Activated CD8-positive, alpha-beta memory T cell treated with anti-CD3 and anti-CD28 coated beads, Interleukin-2, amount 10 ng/mL, durations not matched to agents 7 days and 5 days (primary cell): ENCODE measurements at regions not wholly inside any gene's neighbourhood (a gene's known extent, or its start where the extent isn't known, plus 50 kb on each side); places are given as distances from the start of the nearest gene placed in this dataset.

ENCODE experiments used
- ATAC-seq: fragments of 150-1000 bp; cut with Tn5 transposase; one replicate; pipeline ENCODE4 v1.10.0; 2021; ENCODE audit warnings: moderate library complexity
- CTCF ChIA-PET: fragments of 350-600 bp; sonication (Branson Sonifier 250); formaldehyde crosslinking; loops from one replicate; lab custom pipeline; 2021; ENCODE audit warnings: antibody characterized with exemption; lab: Charles Lee
- DNase-seq: peaks from one replicate; pipeline ENCODE4 v3.0.0-alpha.2; 2020
- H3K27ac Mint-ChIP-seq: one replicate; pipeline ENCODE4 v1.8.0; 2021; ENCODE audit warnings: mild to moderate bottlenecking, mixed read lengths
- H3K27me3 Mint-ChIP-seq: one replicate; pipeline ENCODE4 v1.8.0; 2021; ENCODE audit warnings: mixed read lengths
- H3K36me3 Mint-ChIP-seq: one replicate; pipeline ENCODE4 v1.8.0; 2021; ENCODE audit warnings: mild to moderate bottlenecking, mixed read lengths
- H3K4me1 Mint-ChIP-seq: one replicate; pipeline ENCODE4 v1.8.0; 2021; ENCODE audit warnings: mixed read lengths
- H3K4me3 Mint-ChIP-seq: one replicate; pipeline ENCODE4 v1.8.0; 2021; ENCODE audit warnings: mild to moderate bottlenecking, moderate library complexity, mixed read lengths
- H3K9me3 Mint-ChIP-seq: one replicate; pipeline ENCODE4 v1.8.0; 2022; ENCODE audit warnings: low read depth, mixed read lengths

DNA sequence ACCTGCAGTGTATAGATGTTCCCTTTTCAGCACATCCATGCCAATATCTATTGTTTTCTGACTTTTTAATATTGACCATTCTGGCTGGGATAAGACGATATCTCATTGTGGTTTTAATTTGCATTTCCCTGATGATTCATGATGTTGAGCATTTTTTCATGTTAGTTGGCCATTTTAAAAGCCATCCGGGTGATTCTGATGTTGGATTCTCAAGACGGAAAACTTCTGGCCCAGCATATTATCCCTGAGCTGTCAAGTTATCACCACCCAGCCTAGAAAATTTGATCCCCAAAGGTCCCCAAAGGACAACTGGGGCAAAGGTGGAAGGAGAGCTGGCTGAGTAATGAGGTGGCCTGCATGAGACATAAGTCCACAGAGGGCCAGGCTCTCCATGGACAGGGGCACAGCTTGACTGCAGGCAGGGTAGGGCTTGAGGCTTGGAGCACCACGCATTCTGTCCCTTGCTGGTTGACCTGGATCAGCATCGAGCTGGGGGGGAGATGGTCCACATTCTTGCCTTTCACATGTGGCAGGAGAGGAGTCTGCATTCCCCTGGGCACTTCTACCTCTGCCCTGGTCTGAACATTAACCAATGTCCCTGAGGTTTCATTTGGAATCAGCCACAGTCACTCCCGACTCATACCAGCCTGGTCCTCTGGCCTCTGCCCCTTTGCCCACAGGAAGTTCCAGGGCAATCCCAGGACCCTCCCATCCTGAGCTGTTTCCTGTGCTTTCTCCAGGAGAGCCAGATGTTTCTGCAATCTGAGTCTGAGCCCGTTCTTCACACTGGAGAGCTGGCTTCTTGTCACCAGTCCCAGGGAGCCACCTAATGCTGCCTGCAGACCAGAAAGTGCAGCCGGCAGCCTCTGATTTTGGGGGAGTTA is 69.2 kb downstream of the ISG20 start:
- no peaks in the 10 kb centered on the region for H3K36me3 Mint-ChIP-seq
- ATAC-seq (no peak), DNase-seq (no peak)
- H3K9me3 Mint-ChIP-seq, result no peaks in the 10 kb centered on the region
- peaks cover 7% of the 10 kb centered on the region for H3K4me1 Mint-ChIP-seq
- CTCF ChIA-PET, result interaction anchor here (1.3 kb wide), 1 partner anchor 83 kb away, joined by 4 read pairs; no protein-coding TSS in a partner anchor
- peaks cover 57% of the 10 kb centered on the region for H3K27me3 Mint-ChIP-seq
- no peak overlapping the region for H3K27ac Mint-ChIP-seq
- H3K4me3 Mint-ChIP-seq, result no peak overlapping the region

DNA sequence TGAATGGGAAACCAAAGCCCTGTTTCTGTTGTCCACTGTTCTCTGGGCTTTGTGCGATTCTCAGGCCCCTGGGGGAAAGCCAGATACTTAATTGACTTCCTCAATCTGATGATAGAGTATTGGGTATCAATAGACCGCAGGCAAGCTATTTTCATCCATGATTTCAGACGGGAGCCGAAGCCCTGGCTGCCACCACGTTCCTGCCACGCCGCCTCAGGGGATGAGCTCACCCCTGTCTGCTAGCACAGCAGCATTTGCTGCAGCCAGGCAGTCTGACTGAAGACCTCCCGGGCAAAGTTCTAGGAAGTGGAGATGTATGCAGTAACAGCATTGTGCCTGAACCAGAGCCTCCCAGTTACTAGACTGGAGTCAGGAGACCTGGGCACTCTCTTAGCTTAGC is 69.8 kb downstream of the ISG20 start:
- DNase-seq (no peak), ATAC-seq (no peak)
- peaks cover 55% of the 10 kb centered on the region for H3K27me3 Mint-ChIP-seq
- peaks cover 7% of the 10 kb centered on the region for H3K4me1 Mint-ChIP-seq
- H3K4me3 Mint-ChIP-seq, result no peak overlapping the region
- no peaks in the 10 kb centered on the region for H3K36me3 Mint-ChIP-seq
- no peaks in the 10 kb centered on the region for H3K9me3 Mint-ChIP-seq
- no peak overlapping the region for H3K27ac Mint-ChIP-seq
- CTCF ChIA-PET, result interaction anchor here (1.3 kb wide), 1 partner anchor 84 kb away, joined by 4 read pairs; no protein-coding TSS in a partner anchor

DNA sequence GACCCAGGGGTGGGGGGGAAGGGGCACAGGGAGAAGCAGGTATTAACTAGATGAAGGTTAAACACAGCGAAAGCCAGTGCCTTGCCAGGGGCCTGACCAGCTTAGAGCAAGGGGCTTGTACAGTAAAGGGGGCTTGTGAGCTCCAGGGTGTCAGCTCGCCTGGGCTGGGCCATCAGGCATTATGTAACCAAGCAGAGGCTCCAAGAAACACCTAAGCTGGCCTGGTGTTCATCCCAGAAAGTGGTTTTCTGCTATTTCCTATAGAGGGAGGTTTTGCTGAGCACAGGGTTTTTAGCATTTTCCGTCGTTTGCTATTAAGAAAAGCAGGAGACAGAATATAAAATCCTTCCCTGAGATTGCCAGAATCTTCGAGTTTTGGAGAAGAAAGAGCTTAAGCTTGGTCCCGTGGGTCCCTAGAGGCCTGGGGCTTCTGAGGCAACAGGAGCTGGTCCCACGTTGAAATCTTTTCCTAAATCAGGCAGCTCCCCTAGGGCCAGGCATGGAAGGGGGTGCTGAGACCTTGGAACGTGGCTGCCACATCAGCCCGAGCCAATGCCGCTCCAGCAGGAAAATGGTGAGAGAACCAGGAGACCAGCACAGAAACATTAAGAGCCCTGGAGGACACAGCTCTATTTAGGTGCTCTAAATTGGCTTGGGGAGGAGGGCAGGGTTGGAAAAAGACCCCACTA is 71.4 kb downstream of the ISG20 start:
- H3K4me3 Mint-ChIP-seq, result no peak overlapping the region
- no peak for DNase-seq
- no peaks in the 10 kb centered on the region for H3K36me3 Mint-ChIP-seq
- no peak overlapping the region for H3K27ac Mint-ChIP-seq
- H3K27me3 Mint-ChIP-seq, result peaks cover 45% of the 10 kb centered on the region
- CTCF ChIA-PET, result interaction anchor here (0.6 kb wide), 1 partner anchor 41 kb away, joined by 3 read pairs; no protein-coding TSS in a partner anchor
- H3K9me3 Mint-ChIP-seq, result no peaks in the 10 kb centered on the region
- no peak for ATAC-seq
- H3K4me1 Mint-ChIP-seq, result peaks cover 3% of the 10 kb centered on the region

DNA sequence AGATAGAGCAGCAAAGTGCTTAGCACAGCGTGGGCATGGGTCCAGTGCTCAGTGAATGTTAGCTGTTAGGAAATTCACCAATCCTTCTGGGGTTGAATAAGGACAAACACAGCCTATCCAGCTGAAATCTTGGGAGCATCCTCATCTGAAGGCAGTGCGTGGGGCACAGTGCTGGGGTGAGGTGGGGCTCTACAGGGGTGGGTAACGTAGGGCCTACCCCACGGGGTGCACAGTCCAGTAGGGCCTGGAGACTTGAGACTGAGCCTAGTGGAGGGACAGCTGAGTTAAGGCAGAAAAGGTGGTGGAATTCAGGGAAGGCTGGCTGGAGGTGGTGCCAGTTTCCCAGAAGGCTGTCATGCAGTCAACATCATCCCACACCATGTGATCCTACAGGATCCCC is 73.0 kb downstream of the ISG20 start:
- Mint-ChIP-seq H3K36me3 (no peaks in the 10 kb centered on the region), H3K9me3 (no peaks in the 10 kb centered on the region), H3K27ac (no peak overlapping the region), H3K4me1 (no peaks in the 10 kb centered on the region), H3K27me3 (peaks cover 34% of the 10 kb centered on the region), H3K4me3 (no peak overlapping the region)
- ATAC-seq (no peak), DNase-seq (no peak)
- CTCF ChIA-PET, result no interaction called here

DNA sequence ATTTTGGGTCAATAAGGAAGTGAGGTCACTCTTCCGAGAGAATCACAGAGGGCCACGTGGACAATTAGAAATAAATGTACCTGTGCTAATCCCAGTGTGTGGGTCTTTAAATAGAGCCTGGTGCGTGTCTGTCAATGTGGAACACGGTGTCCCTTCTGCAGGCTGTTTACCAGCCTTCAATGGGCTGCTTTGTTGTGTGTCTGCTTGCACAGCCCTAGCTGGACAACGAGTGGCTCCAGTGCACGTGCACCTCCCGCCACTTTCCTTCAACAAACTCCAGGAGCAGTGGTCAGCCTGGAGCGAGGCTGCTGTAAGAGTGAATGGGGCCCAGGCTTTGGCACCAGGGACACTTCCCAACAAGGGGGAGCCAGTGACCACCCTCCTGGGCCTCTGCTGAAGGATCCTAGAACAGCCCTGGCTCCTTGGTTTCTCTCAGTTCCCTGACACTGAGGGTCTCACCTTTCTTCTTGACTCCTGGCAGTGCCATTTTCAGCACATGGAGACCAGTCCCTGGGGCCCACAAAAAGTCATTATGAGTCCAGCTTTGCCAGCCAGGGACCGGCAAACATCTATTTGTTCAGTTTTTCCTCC is 76.1 kb downstream of the ISG20 start:
- H3K36me3 Mint-ChIP-seq, result no peaks in the 10 kb centered on the region
- no peak overlapping the region for H3K27ac Mint-ChIP-seq
- ATAC-seq, result no peak
- CTCF ChIA-PET, result no interaction called here
- no peak overlapping the region for H3K4me3 Mint-ChIP-seq
- H3K9me3 Mint-ChIP-seq, result no peaks in the 10 kb centered on the region
- no peaks in the 10 kb centered on the region for H3K4me1 Mint-ChIP-seq
- DNase-seq, result no peak
- peaks cover 16% of the 10 kb centered on the region for H3K27me3 Mint-ChIP-seq

DNA sequence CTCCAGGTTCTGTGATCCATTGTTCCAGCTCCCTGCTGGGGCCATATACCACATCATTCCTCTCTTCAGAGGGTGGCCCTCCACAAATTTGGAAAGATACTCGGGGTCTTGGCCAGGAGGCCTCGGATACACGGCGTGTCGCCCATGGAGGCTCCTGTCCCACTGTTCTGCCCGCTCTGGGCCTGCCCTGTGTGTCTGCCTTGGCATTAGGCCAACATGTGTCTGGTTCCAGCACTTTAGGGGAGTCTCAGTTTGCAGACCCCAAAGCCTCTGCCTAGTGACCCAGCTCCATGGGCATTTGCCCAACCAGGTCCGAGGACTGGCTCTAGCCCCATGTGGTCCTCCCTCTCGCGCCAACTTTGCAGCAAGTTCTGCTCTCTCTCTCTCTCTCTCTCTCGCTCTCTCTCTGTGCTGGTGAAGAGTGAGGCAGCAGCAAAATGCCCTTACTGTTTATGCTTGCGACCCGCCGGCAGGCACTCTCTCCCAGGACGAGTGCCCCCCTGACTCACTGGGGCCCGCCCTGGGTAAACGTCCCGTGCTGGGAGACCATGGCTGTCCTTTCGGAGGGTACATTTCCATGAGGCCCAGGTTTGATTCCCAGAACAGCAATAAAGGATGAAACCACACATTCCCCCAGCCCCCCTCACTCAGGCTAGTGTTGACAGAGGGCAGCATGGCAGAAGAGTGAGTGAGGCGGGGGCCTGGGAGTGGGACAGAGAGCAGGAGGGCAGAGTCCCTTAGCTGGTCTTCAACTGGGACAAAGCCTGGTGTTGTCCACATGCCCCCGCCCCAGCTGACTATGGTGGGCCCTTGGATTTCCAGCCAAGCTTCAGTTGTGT is 77.9 kb downstream of the ISG20 start:
- Mint-ChIP-seq H3K36me3 (no peaks in the 10 kb centered on the region), H3K4me1 (no peaks in the 10 kb centered on the region), H3K27me3 (peaks cover 13% of the 10 kb centered on the region), H3K4me3 (no peak overlapping the region), H3K27ac (no peak overlapping the region), H3K9me3 (no peaks in the 10 kb centered on the region)
- ATAC-seq, result no peak
- CTCF ChIA-PET, result no interaction called here
- DNase-seq, result no peak

DNA sequence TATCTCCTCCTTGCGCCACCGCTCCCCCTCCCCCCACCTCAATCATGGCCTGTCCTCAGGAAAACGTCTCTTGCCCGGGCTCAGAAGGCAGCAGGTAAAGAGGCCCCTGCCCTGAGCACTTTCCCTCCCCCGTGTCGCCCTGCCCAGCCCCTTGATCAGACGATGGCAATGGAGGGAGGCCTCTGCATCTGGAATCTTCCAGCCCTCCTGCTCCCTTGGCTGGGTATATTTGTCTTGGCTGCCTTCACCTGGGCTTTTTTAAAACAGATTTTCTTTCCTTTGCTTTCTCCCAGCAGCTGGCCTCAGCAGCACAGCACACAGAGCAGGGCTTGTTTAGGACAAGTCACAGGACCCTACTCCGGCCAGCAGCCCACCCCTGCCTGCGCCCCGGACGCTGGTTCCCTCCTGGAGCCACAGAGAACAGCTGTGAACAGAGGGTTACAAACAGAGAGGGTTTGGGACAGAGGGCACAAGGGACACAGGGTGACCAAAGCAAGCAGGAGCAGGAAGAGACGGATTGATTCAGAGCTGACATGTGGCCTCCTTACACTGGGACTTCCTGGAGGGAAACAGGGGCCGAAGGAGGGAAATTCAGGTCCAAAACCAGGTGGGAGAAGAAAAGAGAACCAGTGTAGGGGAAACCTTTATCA is 78.7 kb downstream of the ISG20 start:
- H3K4me1 Mint-ChIP-seq, result no peaks in the 10 kb centered on the region
- H3K4me3 Mint-ChIP-seq, result no peak overlapping the region
- H3K27me3 Mint-ChIP-seq, result peaks cover 12% of the 10 kb centered on the region
- H3K27ac Mint-ChIP-seq, result no peak overlapping the region
- no peaks in the 10 kb centered on the region for H3K9me3 Mint-ChIP-seq
- H3K36me3 Mint-ChIP-seq, result no peaks in the 10 kb centered on the region
- ATAC-seq (no peak), DNase-seq (no peak)
- CTCF ChIA-PET, result no interaction called here

DNA sequence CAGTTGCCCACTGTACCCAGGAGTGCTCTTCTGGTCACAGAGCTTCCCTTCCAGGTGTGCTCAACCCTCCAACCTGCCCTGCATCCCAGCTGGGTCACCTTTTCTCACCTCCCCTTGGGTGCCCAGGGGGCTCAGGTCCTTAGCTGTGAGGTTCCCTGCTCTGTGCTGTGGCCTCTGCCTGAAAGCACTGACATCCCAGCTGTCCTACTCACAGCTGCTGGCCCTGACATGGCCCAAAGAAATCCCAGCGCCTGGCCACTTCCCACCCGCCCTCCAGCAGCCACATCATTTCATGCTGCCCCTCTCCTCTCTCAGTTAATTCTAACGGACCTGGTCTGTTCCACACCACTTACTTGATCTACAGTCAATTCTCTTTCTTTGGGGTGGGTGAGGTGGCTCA is 79.9 kb downstream of the ISG20 start:
- no peak overlapping the region for H3K27ac Mint-ChIP-seq
- no peaks in the 10 kb centered on the region for H3K4me1 Mint-ChIP-seq
- H3K36me3 Mint-ChIP-seq, result no peaks in the 10 kb centered on the region
- no peak overlapping the region for H3K4me3 Mint-ChIP-seq
- peaks cover 13% of the 10 kb centered on the region for H3K27me3 Mint-ChIP-seq
- CTCF ChIA-PET, result no interaction called here
- ATAC-seq (no peak), DNase-seq (no peak)
- no peaks in the 10 kb centered on the region for H3K9me3 Mint-ChIP-seq

DNA sequence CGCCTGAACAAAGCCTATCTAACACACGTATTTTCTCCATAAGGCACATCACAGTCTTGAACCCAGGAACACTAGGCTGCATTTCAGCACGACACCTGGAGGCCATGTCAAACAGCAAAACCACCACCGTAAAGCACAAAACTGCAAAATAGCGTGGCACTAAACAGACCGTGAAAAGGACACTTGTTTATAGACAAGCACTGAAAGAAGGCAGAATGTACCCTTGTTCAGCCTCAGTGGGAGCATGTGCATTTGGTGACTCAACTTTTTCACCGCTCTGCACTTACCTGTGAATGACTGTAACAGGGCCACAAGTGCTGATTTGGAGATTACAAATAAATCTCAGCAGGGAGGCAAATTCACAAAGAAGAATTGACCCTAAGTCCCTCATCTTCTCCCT is 80.8 kb downstream of the ISG20 start:
- ATAC-seq (no peak), DNase-seq (no peak)
- H3K27ac Mint-ChIP-seq, result no peak overlapping the region
- peaks cover 10% of the 10 kb centered on the region for H3K27me3 Mint-ChIP-seq
- no peaks in the 10 kb centered on the region for H3K9me3 Mint-ChIP-seq
- CTCF ChIA-PET, result no interaction called here
- H3K4me1 Mint-ChIP-seq, result no peaks in the 10 kb centered on the region
- no peak overlapping the region for H3K4me3 Mint-ChIP-seq
- no peaks in the 10 kb centered on the region for H3K36me3 Mint-ChIP-seq

DNA sequence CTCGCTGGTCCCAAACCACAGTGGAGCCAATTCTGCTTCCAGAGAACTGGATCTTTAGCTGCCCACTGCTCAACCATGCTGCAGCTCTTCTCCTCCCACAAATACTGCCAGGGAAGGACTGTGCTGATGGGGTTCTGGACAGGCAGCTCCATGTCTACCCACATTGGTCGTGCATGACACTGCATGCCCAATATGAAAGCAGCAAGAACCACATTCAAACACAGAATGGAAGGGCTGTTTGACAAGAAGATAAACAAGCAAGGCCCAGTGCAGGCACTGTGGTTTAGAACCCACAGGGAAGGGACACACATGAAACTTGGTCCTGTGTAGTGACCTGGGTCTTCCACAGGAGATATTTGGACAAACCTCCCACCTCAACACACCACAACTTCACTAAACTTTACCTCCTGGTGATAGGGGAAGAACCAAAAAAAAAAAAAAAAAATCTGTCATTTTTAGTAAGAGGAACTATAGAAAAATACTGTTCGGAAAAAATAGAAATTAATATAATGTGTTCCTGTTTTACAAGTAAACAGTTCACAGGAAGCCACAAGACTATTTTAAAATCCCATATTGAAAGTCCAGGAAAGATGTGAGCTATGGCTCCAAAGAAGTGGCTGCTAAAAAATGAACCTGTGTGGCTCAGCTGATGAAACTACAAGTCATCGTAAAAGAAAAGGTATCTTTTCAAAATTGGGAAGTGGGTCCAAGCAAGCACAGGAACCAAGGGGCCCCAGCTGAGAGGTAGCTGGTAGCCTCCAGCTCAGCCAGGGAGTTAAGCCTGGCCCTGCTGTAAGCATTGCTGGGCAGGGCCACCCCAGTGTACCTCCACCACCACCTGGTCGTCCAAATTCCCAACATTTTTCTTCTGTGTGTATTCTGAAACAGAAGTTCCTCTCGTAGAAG is 77.7 kb upstream of the ACAN start:
- Mint-ChIP-seq H3K4me1 (no peaks in the 10 kb centered on the region), H3K9me3 (no peaks in the 10 kb centered on the region), H3K36me3 (no peaks in the 10 kb centered on the region), H3K4me3 (no peak overlapping the region), H3K27me3 (peaks cover 20% of the 10 kb centered on the region), H3K27ac (no peak overlapping the region)
- no peak for ATAC-seq
- CTCF ChIA-PET, result interaction anchor here (0.6 kb wide), 1 partner anchor 256 kb away, joined by 3 read pairs; no protein-coding TSS in a partner anchor
- no peak for DNase-seq

DNA sequence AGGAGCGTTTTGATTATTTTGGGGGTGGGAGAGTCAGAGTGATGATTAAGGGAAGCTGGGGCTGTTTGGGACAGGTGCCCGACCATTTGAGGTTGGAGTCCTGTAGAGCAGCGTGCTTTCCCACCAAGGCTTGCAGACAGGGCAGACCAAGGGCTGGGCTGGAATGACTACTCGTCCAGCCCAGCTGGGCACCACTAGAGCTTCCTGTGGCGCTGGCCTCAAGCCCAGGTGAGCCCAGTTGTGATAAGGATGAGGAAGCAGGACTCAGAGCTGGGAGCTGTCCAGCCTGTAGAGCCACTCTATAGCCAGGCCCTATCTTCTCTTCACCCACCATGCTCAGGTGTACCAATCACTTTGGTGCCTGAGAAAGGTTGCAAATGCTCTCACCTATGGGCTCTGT is 75.8 kb upstream of the ACAN start:
- DNase-seq (no peak), ATAC-seq (no peak)
- Mint-ChIP-seq H3K36me3 (no peaks in the 10 kb centered on the region), H3K9me3 (no peaks in the 10 kb centered on the region), H3K4me1 (no peaks in the 10 kb centered on the region), H3K27ac (no peak overlapping the region), H3K4me3 (no peak overlapping the region), H3K27me3 (peaks cover 23% of the 10 kb centered on the region)
- CTCF ChIA-PET, result no interaction called here

DNA sequence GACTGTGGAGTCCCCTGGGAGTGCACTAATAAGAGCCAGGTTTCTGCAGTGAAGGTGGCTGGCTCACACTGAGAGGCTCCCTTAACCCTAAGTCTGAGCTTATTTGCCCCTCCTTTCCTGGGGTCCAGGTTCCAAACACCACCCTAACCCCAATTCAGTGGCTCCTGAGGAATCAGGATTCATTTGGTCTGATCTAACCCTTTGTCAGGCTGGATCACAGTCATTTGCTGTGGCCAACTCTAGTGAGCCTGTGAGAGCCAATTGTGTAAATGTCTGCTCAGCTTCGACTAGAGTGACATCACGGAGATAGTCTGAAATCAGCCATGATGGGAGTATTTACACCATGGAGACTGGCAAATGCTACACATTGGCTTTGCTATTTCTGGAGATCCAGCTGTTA is 73.7 kb upstream of the ACAN start:
- H3K4me3 Mint-ChIP-seq, result no peak overlapping the region
- ATAC-seq, result no peak
- no peaks in the 10 kb centered on the region for H3K36me3 Mint-ChIP-seq
- peaks cover 30% of the 10 kb centered on the region for H3K27me3 Mint-ChIP-seq
- no peak overlapping the region for H3K27ac Mint-ChIP-seq
- CTCF ChIA-PET, result interaction anchor here (0.6 kb wide), 1 partner anchor 41 kb away, joined by 3 read pairs; no protein-coding TSS in a partner anchor
- H3K9me3 Mint-ChIP-seq, result no peaks in the 10 kb centered on the region
- H3K4me1 Mint-ChIP-seq, result no peaks in the 10 kb centered on the region
- DNase-seq, result no peak
